Right renal cortex interstitium (tissue), 3 donors: ENCODE measurements at regions not wholly inside any gene's neighbourhood (a gene's known extent, or its start where the extent isn't known, plus 50 kb on each side); places are given as distances from the start of the nearest gene placed in this dataset.
"Not testable (repeated sequence)": the region's sequence is repeated elsewhere in the genome, so short reads cannot be mapped to it uniquely, and the experiment has no call there.

Source experiments
- DNase-seq, 3 donors: peaks; one replicate each; pipeline ENCODE4 v3.0.0-alpha.2; 2013; ENCODE audit warnings: low read depth in 3 of 3, low spot score in 2 of 3

DNA sequence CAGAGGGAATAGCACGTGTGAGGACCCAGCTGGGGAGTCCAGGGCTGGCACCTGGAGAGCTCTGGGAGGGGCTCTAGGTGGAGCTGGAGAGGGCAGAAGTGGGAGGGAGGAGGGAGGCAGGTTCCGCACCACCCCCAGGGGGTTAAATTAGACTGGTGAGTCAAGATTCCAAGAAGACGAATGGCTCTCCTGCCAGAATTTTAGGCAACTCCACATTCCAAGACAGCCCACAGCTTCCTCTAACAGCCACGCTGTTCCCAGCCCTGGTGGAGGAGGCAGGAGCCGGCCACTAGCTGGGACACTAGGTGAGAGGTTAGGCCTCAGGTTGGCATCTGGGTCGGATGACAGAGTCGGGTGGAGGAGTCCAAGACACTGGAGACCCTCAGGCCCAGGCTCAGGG is 60.2 kb downstream of the TFAP2C start:
- DNase-seq = no peak

DNA sequence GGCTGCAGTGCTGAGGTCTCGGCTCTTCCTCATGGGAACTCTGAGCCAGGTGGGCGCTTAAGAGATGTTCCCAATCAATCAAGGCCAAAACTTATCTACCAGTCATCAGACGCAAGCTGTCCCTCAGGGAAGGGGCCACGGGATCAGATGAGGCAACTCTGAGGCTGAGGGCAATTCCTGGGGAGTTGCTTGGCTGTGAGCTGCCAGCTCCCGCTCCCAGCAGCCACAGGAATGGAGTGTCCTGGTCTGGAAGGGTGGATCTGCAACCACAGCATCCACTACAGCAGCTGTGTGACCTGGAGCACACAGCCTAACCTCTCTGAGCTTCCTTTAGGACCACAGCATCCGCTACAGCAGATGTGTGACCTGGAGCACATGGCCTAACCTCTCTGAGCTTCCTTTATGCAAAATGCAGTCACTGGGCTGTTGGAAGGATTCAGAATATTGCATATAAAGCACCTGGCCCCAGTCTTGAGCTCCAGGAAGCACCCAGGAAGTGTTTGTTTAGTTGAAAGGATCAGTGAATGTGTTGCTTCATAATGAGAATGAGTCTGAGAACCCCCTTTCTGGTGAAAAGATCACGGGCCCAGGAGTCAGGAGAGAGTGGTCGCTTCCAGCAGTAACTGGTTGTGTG is 60.9 kb downstream of the TFAP2C start:
- no peak for DNase-seq

DNA sequence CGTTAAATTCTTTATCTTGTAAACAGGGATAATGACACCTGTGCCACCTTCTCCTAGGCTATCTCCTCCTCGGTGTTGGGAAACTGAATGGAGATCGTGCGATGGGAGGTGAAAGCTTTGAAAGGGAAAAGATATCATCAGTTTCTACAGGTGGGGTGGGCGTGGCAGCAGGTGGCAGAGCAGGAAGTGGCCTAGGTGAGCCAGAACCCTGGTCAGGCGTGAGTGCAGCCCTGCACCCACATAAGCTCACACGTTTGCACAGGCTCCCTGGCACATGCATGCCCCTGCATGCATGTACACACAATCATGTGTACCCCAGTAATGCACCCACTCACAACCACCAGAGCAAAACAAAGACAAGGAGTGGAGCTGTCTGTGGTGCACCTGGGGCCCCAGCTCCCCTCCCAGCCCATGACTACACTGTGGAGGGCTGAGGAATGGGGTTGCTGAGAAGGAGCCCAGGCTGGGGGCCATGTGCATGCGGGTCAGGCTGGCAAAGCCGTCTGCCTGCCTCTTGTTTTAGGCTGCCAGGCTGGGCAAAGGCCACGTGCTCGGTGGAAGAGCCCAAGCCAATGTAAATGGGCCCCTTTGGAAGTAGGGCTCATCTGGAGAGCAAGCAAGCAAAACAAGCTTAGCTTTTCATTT is 61.5 kb downstream of the TFAP2C start:
- no peak for DNase-seq

DNA sequence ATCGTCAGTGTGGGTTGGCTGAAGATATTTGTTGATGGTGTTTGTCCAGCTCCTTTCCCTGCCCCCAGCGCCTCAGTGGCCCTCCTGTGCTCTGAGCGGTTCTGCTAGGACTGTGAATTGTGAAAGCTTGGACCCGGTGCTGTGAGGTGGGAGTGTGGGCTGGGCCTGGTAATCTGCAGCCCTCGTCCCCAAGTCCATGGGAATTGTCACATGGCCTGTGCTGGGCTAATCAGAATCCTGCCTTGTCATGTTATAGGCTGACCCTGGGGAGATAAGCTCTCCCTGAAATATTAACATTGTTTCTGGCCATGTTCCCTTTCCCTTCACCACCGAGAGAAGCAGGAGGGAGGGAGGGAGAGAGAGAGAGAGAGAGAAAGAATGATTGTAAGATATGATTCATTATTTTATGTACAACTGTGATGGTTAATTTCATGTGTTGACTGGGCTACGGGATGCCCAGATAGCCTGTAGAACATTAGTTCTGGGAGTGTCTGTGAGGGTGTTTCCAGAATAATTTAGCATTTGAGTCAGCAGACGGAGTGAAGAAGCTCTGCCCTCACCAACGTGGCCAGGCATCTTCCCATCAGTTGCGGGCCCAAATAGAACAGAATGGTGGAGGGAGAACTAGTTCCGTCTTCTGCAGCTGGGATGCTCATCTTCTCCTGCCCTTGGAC is 62.4 kb downstream of the TFAP2C start:
- no peak for DNase-seq

DNA sequence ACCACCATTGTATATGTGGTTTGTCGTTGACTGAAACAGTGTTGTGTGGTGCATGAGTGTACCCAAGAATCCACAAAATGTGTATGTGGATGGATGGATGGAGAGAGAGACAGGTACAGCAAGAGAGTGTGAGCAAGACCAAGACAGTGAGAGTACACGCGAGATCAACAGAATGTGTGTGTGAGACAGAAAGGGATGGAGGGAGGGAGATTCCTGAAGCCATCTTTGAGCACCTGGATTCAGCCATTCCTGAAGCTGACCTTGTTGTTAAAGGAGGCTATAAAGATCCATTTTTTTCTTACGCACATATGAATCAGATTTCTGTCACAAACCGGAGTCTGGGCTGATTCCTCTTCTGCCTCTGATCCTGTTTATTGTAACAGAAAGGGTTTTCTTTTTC is 64.1 kb downstream of the TFAP2C start:
- no peak for DNase-seq

DNA sequence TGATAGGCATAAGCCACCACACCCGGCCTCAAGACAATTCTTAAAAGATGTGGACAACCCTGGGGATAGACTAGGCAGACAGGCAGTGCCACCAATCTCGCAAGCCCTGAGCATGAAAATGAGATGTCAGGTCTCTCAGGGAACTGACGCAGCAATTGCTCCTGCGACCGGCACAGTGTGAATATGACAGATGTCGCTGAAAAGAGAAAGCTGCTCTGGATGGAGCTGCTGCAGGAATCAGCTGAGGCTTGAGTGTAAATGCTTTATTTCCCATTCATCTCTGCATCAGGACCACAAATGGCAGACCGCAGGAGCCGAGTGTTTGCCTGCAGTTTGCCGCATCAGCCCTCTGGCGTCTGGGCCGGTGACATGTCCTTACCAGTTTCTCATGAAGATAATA is 68.4 kb downstream of the TFAP2C start:
- no peak for DNase-seq

DNA sequence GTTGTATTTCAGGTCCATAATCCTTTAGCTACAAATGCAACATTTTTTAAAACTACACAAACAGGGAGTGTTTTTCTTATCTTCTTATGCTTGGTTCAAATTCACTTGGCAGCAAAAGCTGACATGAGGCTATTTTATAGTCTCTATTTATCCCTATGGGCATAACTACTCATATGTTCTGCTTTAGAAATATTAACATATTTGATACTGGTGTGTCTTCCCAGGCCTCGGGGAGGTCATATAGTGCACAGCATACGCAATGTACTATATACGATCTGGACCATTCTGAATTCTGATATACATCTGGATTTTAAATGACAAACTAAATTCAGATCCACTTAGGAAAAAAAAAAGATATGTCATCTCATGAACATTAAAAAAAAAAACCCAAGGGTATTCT is 69.2 kb downstream of the TFAP2C start:
- DNase-seq = no peak

DNA sequence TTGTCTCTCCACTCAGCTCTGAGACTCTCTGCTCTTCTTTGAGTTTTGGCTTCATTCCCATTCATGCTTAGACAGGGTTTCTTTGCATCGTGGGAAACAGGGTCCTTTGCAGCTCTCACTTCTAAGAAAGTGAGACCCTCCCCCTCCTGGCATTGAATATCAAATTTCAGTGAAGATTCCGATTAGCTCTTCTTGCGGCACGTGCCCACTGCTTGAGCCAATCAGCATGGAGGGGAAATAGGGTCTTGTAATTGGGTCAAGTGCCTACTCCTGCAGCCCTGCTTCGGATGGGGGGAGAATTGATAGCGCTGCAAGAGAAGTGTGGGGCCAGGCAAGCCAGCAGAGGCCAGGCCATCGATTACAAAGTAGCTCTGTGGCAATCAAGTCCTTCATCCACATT is 69.6 kb downstream of the TFAP2C start:
- no peak for DNase-seq

DNA sequence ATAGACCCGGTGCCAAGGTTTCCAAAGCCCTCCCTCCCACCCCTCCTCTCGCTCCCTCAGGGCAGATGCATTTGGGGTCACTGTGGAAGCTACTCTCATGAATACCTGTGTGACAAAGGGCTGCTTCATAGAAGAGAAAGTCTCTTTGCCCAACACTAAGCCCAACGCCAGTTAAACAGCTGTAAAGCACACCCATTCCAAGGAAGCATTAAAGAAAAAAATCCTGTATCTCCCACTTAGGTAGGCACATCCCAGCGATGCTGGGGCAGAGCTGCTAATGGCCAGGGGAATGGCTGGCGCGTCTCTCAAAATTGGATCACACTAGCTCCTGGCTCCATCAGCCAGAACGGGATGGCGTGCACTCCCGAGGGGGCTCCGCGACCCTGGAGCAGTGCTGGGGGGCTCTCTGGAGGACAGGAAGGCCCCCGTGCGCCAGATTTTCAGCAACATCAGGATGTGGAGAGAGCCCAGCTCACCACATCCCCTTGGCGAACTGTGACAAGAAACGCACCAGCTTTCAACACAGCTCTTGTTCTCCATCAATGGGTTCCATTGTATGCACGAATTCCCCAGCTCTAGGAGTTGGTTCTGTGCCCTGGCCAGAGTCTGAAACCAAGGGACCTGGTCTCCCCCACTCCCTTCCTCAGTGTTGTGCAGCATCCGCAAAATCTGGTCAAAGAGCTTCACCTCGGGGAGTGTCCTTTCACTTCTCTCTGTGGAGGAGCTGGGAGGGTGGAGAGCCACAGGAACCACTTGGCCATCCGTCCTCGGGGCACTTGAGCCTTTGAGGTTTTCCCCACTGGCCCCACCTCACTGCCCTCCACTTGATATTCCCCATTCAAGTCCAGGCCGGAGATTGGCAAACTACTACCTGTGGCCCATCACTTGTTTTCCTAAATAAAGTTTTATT is 74.1 kb downstream of the TFAP2C start:
- no peak for DNase-seq

DNA sequence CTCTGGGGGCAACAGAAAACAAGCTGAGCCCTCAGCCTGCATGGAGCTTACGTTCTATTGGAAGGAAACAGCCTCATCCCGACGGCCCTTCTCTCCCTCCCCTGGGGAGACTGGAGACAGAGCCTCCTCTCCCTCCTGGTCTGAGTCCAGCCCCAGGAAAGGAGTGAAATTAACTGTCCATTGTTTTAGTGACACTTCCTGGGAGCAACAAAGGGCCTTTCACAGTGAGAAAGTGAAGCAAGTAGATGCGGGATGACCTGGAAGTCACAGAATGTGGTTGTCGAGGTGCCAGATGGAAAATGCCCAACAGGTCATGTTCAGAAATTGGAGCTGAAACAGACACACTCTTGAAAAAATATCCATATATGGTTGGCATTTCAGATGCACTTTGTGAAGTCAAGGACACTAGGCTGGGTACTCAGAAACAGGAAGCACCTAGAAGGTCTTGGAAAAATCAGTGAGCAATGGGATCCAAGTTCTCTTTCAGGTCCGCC is 77.8 kb downstream of the TFAP2C start:
- no peak for DNase-seq

DNA sequence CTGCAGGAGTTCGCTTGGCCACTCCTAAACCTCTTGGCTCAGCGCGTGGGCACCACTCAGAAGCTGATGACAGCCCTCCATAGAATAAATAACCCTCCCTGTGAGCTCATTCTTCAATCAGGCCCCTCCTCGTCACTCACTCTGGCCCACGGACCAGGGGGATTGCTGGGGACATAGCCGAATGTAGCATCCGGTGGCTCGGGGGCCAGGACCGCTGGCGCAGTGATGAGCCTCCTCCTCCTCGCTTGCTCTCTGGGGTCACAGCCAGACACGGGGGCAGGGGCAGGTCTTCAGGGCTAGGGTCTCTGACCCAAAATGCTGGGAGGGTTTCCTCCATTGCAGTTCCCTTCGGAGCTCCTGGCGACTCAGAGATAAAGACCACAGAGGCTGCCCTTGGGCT is 79.9 kb downstream of the TFAP2C start:
- no peak for DNase-seq

DNA sequence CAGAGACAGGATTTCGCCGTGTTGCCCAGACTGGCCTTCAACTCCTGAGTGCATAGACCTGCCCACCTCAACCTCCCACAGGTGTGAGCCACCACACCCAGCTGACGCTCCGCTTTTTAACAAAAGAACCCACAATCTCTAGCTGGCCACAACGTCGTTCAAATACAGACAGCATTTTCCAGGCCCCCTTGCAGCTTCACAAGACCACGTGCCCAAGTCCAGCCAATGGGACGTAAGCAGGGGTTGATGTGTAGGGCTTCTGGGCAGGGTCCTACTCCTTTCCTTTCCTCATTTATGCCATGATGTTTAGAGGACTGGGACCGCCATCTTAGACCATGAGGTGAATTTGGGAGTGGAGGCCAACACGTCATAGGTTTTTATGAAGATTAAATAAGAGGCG is 81.0 kb downstream of the TFAP2C start:
- DNase-seq = no peak

DNA sequence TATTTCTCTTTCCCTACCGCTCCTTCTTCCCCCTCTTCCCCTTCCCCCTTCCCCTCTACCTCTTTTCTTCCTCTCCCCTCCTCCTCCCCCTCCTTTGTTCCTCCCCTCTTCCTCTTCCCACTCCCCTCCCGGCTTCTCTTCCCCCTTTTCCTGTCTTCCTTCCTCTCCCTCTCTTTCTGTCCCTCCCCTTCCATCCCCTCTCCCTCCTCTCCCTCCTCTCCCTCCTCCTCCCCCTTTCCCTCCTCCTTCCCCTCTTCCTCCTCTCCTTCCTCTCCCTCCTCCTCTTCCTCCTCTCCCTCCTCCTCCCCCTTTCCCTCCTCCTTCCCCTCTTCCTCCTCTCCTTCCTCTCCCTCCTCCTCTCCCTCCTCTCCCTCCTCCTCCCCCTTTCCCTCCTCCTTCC is 81.5 kb downstream of the TFAP2C start:
- DNase-seq = not testable (repeated sequence)

DNA sequence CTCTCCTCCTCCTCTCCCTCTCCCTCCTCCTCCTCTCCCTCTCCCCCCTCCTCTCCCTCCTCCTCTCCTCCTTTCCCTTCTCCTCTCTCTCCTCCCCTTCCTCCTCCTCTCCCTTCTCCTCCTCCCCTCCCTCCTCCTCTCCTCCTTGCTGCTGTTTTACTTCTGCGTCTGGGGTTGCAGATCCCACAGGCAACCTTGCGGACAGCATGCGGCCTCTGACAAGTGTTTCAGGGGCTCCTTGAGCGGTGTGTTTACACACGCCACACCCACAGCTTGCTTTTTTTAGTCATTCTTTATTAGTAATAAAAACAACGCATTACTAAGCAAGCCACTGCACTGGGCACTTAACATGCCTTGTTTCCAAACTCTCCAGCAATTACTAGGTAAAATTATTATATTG is 81.9 kb downstream of the TFAP2C start:
- no peak for DNase-seq

DNA sequence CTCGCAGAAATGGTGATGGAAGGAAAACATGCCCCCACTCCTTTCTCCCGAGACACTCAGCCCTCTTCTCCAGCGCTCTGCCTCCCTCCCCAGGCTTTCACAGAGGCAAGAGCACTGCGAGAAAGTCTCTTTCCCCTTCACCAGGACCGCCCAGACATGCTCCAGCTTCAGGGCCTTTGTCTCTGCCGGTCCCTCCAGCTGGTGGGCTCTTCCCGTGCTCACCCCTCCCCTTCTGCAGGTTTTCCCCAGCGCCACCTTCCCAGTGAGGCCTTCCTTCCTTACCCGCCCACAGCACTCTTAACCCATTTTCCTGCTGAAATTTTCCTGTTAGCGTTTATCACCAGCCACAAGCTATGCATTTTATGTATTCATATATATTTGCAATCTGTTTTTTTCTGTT is 86.2 kb downstream of the TFAP2C start:
- DNase-seq = no peak

DNA sequence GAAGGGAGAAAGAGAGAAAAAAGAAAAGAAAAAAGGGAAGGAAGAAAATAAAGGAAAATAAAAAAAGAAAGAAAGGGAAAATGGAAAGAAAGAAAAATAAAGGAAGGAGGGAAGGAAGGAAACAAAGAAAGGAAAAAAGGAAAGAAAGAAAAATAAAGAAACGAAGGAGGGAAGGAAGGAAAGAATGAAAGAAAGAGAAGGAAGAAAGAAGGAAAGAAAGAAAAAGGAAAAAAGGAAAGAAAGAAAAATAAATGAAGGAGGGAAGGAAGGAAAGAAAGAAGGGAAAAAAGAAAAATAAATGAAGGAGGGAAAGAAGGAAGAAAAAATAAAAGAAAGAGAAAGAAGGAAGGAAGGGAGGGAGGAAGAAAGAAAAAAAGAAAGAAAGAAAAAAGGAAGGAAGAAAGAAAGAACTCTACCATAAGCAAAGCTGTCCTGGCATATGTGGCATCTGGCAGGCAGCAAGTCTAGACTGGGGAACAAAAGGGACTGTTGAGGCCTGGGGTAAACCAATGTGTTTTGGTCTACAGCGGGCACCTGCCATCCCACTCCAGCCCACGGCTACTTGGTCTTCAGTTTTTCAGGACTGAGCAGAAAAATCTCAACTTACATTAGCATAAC is 86.9 kb downstream of the TFAP2C start:
- DNase-seq = no peak

DNA sequence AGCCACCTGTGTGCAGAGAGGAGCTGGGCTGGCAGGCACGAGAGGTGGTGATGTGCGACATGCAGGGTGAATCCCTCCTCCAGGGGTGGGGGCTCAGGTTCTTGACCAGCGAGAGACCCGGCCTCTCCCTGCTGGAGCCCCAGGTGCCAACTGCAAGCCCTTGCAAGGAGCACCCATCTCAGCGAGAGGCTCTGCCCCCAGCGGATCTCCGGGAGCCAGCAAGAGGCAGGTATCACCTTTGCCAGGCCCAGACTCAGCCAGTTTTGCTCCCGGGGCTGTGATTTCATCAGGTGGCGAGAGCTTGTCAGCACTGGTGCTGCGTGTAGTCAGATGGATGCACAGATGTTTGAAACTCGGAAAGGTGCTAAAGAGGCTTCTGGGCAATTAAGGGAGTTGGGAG is 87.7 kb downstream of the TFAP2C start:
- no peak for DNase-seq

DNA sequence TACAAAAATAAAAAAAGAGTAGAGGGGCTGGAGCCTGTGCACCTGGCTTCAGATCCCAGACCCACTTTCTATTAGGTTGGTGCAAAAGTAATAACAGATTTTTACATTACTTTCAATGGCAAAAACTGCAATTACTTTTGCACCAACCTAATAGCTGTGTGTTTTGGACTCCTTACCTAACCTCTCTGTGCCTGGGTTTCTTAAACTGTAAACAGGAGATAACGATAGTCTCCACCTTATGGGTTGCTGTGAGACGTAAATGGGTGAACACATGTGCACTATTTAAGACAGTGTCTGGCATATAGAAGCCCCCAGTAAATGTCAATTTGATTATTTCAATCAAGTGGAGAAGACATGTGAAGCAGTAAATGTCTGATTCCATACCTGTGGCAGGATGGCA is 89.7 kb downstream of the TFAP2C start:
- no peak for DNase-seq

DNA sequence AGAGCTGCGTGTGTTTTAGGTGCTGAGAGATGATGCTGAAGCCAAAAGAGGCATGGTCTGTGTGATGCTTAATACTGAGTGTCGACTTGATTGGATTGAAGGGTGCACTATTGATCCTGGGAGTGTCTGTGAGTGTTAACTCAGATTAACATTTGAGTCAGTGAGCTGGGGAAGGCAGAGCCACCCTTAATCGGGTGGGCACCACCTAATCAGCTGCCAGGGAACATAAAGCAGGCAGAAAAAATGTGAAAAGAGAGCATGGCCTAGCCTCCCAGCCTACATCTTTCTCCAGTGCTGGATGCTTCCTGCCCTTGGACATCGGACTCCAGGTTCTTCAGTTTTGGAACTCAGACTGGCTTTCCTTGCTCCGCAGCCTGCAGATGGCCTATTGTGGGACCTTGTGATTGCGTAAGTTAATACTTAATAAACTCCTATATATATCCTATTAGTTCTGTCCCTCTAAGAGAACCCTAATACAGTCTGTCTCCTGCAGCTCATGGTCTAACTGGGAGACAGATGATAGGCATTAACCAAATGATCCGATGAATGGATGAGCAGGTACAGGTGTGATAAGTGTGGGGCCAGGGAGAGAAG is 91.6 kb downstream of the TFAP2C start:
- DNase-seq = no peak

DNA sequence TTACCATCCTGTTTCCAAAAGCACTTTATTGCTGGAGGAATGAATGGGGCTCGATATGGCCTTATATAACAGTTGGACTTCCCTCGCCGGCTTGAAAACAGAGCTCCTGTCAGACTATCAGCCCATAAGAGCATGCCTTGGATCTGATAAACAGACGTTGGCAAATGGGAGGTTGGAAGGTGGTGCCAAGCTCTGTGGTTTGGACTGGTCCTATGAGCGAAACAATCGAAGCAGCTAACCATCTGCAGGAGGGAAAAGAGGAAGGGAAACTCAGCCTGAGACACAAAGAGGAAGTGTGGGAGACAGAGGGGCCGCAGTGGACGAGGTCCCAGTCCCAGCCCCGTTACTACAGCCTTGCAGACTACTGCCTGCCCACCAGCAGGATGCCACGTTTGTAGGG is 92.9 kb downstream of the TFAP2C start:
- no peak for DNase-seq
